ENCODE measurements at regions not wholly inside any gene's neighbourhood (a gene's known extent, or its start where the extent isn't known, plus 50 kb on each side); places are given as distances from the start of the nearest gene placed in this dataset.

- TF ChIP-seq EZH2 (IDR thresholded peaks at IDR 0.05; ENCODE audit: borderline replicate concordance, low read length) = no peak
- no peak for TF ChIP-seq CTCF (conservative IDR thresholded peaks at IDR 0.05 in 1 of 2, IDR thresholded peaks at IDR 0.05 in 1 of 2; ENCODE audit: extremely low read depth in 1 of 2, insufficient read depth in 1 of 2, low read depth in 1 of 2, low read length in 2 of 2)
These were observed 548.5 kb upstream of the SLC10A2 start for GRCh38 chr13:103614761-103615160.

All from mammary epithelial cell (primary cell).